Ascending aorta (tissue), 2 donors: ENCODE measurements at regions not wholly inside any gene's neighbourhood (a gene's known extent, or its start where the extent isn't known, plus 50 kb on each side); places are given as distances from the start of the nearest gene placed in this dataset.
"Not testable (repeated sequence)": the region's sequence is repeated elsewhere in the genome, so short reads cannot be mapped to it uniquely, and the experiment has no call there.

ENCODE experiments used
- DNase-seq, 2 donors: peaks; one replicate each; pipeline ENCODE4 v3.0.0-alpha.2; 2019; ENCODE audit warnings: low spot score in 2 of 2
- H3K27ac ChIP-seq, 2 donors: fragments of 200-600 bp; sonication (generic); one replicate each; pipeline ENCODE4 v1.5.1; 2016 to 2017; ENCODE audit warnings: mild to moderate bottlenecking in 1 of 2
- H3K27me3 ChIP-seq: fragments of 200-600 bp; sonication (generic); one replicate; pipeline ENCODE4 v1.5.1; 2017
- H3K36me3 ChIP-seq, 2 donors: fragments of 200-600 bp; sonication (generic); one replicate each; pipeline ENCODE4 v1.5.1; 2016
- H3K4me1 ChIP-seq, 2 donors: fragments of 200-600 bp; sonication (generic); one replicate each; pipeline ENCODE4 v1.5.1; 2016 to 2017; ENCODE audit warnings: mild to moderate bottlenecking in 1 of 2
- H3K4me3 ChIP-seq, 2 donors: fragments of 200-600 bp; sonication (generic); one replicate each; pipeline ENCODE4 v1.5.1; 2016 to 2017; ENCODE audit warnings: mild to moderate bottlenecking in 1 of 2
- H3K9me3 ChIP-seq, 2 donors: fragments of 200-600 bp; sonication (generic); one replicate each; pipeline ENCODE4 v1.5.1; 2016
- intact Hi-C: fragments of 100-400 bp; cut with DNase I; formaldehyde crosslinking; loops from one replicate; pipeline ENCODE4 v1.15.1; 2023
- TF ChIP-seq, protein P1 (sequence below), 3 experiments: fragments of 200-600 bp in 2 of 3; fragments of 450-650 bp in 1 of 3; sonication (generic) in 2 of 3; IDR thresholded peaks; one replicate each; pipeline ENCODE4 v1.5.1; 2016 to 2019; ENCODE audit warnings: antibody characterized with exemption in 3 of 3, mild to moderate bottlenecking in 1 of 3, moderate library complexity in 1 of 3

DNA sequence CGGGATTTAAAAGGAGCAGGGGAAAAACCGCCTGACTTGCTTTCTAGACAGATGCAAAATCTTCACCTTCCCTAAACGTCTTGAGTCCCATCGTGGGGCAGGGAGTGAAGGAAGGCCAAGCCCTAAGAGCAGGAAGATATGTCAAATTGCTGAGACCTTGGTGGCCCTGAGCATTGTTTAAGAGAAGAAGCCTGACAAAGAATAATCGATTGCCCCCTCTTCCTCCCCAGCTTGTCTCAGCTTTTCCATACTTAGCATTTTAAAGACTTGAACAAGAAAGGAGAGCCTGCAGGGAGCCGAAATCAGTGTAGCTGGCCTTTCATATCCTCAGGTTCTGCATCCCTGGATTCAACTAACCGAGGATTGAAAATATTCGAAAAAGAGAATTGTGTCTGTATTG, 157.6 kb upstream of the DLX2 start:
- Histone ChIP-seq H3K4me1 (no peaks in the 10 kb centered on the region), H3K27ac (no peak overlapping the region), H3K4me3 (no peak overlapping the region), H3K36me3 (no peaks in the 10 kb centered on the region), H3K9me3 (no peaks in the 10 kb centered on the region), H3K27me3 (no peaks in the 10 kb centered on the region)
- DNase-seq, result no peak
- TF ChIP-seq, protein P1, sequence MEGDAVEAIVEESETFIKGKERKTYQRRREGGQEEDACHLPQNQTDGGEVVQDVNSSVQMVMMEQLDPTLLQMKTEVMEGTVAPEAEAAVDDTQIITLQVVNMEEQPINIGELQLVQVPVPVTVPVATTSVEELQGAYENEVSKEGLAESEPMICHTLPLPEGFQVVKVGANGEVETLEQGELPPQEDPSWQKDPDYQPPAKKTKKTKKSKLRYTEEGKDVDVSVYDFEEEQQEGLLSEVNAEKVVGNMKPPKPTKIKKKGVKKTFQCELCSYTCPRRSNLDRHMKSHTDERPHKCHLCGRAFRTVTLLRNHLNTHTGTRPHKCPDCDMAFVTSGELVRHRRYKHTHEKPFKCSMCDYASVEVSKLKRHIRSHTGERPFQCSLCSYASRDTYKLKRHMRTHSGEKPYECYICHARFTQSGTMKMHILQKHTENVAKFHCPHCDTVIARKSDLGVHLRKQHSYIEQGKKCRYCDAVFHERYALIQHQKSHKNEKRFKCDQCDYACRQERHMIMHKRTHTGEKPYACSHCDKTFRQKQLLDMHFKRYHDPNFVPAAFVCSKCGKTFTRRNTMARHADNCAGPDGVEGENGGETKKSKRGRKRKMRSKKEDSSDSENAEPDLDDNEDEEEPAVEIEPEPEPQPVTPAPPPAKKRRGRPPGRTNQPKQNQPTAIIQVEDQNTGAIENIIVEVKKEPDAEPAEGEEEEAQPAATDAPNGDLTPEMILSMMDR (IDR thresholded peaks at IDR 0.05), result no peak
- intact Hi-C loops, result no loop called here

DNA sequence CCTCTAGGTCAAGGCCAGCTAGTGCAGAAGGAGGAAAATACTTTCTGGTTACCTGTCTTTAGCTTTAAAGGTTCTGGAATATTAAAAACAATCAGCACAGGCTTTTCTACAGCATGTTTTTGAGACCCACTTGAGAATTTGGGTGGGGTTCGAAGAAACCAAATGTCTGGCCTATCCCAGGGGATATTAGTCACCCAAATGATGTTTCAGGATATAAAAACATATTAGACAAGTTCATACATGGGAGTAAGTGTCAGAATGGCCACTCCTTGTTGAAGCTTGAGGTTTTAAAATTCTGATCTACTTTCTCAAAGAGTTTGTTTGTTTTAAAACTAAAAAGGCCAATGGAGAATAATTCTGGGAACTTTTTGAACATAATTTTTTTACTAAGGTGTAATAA, 158.6 kb upstream of the DLX2 start:
- no peak overlapping the region for H3K4me3 ChIP-seq
- H3K36me3 ChIP-seq, result no peaks in the 10 kb centered on the region
- no peak for DNase-seq
- no peak overlapping the region for H3K27ac ChIP-seq
- TF ChIP-seq, protein P1 (IDR thresholded peaks at IDR 0.05), result no peak
- intact Hi-C loops, result no loop called here
- no peaks in the 10 kb centered on the region for H3K9me3 ChIP-seq
- H3K4me1 ChIP-seq, result no peaks in the 10 kb centered on the region
- H3K27me3 ChIP-seq, result no peaks in the 10 kb centered on the region

DNA sequence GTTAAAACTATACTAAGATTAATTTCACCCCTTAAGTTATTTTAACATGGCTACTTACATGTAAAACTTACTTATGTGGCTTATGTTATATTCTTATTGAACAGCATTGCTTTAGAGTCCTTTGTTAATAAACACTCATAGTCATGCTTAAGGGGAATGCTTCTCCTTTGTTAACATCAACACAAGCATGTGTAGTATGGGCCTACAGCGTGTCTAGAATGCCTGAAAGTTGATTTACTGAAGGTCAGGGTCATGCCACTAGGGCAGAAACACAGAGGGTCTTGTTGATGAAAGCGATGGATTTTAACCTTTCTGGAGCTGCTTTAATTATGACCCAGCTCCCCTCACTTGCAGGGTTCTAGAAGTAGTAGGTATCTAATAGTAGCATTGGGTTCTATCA, 159.8 kb upstream of the DLX2 start:
- Histone ChIP-seq H3K4me3 (no peak overlapping the region), H3K27ac (no peak overlapping the region), H3K9me3 (no peaks in the 10 kb centered on the region), H3K36me3 (no peaks in the 10 kb centered on the region), H3K4me1 (no peaks in the 10 kb centered on the region), H3K27me3 (no peaks in the 10 kb centered on the region)
- TF ChIP-seq, protein P1 (IDR thresholded peaks at IDR 0.05), result no peak
- DNase-seq, result no peak
- intact Hi-C loops, result no loop called here

DNA sequence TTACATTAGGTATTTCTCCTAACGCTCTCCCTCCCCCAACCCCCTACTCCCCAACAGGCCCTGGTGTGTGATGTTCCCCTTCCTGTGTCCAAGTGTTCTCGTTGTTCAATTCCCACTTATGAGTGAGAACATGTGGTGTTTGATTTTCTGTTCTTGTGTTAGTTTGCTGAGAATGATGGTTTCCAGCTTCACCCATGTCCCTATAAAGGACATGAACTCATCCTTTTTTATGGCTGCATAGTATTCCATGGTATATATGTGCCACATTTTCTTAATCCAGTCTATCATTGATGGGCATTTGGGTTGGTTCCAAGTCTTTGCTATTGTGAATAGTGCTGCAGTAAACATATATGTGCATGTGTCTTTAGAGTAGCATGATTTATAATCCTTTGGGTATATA, 162.1 kb upstream of the DLX2 start:
- H3K27ac ChIP-seq, intact Hi-C loops, DNase-seq, H3K36me3 ChIP-seq, H3K27me3 ChIP-seq, H3K9me3 ChIP-seq, H3K4me3 ChIP-seq, H3K4me1 ChIP-seq: not testable (repeated sequence)

DNA sequence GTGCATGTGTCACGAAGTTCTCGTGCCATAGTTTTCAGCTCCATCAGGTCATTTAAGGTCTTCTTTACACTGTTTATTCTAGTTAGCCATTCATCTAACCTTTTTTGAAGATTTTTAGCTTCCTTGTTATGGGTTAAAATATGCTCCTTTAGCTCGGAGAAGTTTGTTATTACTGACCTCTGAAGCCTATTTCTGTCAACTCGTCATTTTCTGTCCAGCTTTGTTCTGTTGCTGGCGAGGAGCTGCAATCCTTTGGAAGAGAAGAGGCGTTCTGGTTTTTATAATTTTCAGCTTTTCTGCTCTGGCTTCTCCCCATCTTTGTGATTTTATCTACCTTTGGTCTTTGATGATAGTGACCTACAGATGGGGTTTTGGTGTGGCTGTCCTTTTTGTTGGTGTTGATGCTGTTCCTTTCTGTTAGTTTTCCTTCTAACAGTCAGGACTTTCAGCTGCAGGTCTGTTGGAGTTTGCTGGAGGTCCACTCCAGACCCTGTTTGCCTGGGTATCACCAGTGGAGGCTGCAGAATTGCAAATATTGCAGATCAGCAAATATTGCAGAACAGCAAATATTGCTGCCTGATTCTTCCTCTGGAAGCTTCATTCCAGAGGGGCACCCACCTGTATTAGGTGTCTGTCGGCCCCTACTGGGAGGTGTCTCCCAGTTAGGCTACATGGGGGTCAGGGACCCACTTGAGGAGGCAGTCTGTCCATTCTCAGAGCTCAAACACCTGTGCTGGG, 157.7 kb upstream of the ITGA6 start:
- H3K27me3 ChIP-seq, H3K36me3 ChIP-seq, H3K27ac ChIP-seq, H3K4me3 ChIP-seq, H3K4me1 ChIP-seq, DNase-seq, intact Hi-C loops, H3K9me3 ChIP-seq: not testable (repeated sequence)

DNA sequence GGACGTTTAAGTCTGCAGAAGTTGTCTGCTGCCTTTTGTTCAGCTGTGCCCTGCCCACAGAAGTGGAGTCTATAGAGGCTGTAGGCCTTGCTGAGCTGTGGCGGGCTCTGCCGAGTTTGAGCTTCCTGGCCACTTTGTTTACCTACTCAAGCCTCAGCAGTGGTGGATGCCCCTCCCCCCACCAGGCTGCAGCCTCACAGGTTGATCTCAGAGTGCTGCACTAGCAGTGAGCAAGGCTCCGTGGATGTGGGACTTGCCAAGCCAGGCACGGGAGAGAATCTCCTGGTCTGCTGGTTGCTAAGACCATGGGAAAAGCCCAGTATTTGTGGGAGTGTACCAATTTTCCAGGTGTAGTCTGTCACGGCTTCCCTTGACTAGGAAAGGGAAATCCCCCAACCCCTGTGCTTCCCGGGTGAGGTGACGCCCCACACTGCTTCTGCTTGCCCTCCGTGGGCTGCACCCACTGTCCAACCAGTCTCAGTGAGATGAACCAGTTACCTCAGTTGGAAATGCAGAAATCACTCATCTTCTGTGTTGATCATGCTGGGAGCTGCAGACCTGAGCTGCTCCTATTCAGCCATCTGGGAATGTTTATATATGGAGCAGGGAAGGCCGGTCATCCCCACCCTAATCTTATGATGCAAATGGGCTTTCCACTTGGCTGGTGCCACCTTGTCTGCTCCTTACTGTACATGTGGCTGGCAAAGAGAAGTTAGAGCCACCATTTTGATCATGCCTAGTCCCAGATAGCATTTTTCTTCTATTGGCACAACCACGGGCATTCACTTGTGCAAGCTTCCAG, 156.9 kb upstream of the ITGA6 start:
- no peaks in the 10 kb centered on the region for H3K9me3 ChIP-seq
- H3K4me3 ChIP-seq, result no peak overlapping the region
- DNase-seq, result no peak
- TF ChIP-seq, protein P1 (IDR thresholded peaks at IDR 0.05), result no peak
- H3K4me1 ChIP-seq, result no peaks in the 10 kb centered on the region
- H3K27ac ChIP-seq, result no peak overlapping the region
- H3K27me3 ChIP-seq, result no peaks in the 10 kb centered on the region
- intact Hi-C loops, result no loop called here
- no peaks in the 10 kb centered on the region for H3K36me3 ChIP-seq
